H9 (cell line): ENCODE measurements at regions not wholly inside any gene's neighbourhood (a gene's known extent, or its start where the extent isn't known, plus 50 kb on each side); places are given as distances from the start of the nearest gene placed in this dataset.
A peak's percentile ranks its signal among the peaks of the same experiment; 100 is the strongest.

Source experiments
- DNase-seq: peaks from one replicate; pipeline ENCODE4 v3.0.0-alpha.2; 2017
- H2AFZ ChIP-seq: one replicate; pipeline ENCODE4 v1.6.1; 2013; ENCODE audit warnings: mild to moderate bottlenecking, low read length, control low read depth, moderate library complexity
- H2AK5ac ChIP-seq: 2 replicates; pipeline ENCODE4 v1.6.1; 2013; ENCODE audit warnings: low read length, control low read depth, mixed read lengths; ENCODE audit not compliant: insufficient read length
- H2BK120ac ChIP-seq: one replicate; pipeline ENCODE4 v1.6.1; 2013; ENCODE audit warnings: low read depth, mild to moderate bottlenecking, low read length, control low read depth, inconsistent platforms; ENCODE audit not compliant: poor library complexity, severe bottlenecking
- H2BK12ac ChIP-seq: 2 replicates; pipeline ENCODE4 v1.6.1; 2013; ENCODE audit warnings: low read length, control low read depth, mixed read lengths, low read depth; ENCODE audit not compliant: insufficient read length
- H2BK15ac ChIP-seq: 2 replicates; pipeline ENCODE4 v1.6.1; 2013; ENCODE audit warnings: low read depth, low read length, control low read depth
- H2BK20ac ChIP-seq: one replicate; pipeline ENCODE4 v1.6.1; 2013; ENCODE audit warnings: low read depth, mild to moderate bottlenecking, low read length, control low read depth, inconsistent platforms; ENCODE audit not compliant: poor library complexity, severe bottlenecking
- H2BK5ac ChIP-seq: 2 replicates; pipeline ENCODE4 v1.6.1; 2013; ENCODE audit warnings: low read length, control low read depth, mixed read lengths; ENCODE audit not compliant: insufficient read length
- H3K14ac ChIP-seq: 2 replicates; pipeline ENCODE4 v1.6.1; 2013; ENCODE audit warnings: low read length, control low read depth; ENCODE audit not compliant: insufficient read depth
- H3K18ac ChIP-seq: 2 replicates; pipeline ENCODE4 v1.6.1; 2013; ENCODE audit warnings: low read depth, mild to moderate bottlenecking, mixed read lengths, low read length, control low read depth; ENCODE audit not compliant: insufficient read length
- H3K23ac ChIP-seq: 2 replicates; pipeline ENCODE4 v1.6.1; 2013; ENCODE audit warnings: low read length, control low read depth, mixed read lengths, low read depth; ENCODE audit not compliant: insufficient read length
- H3K23me2 ChIP-seq: 2 replicates; pipeline ENCODE4 v1.6.1; 2013; ENCODE audit warnings: low read depth, mild to moderate bottlenecking, mixed read lengths, low read length, control low read depth; ENCODE audit not compliant: insufficient read length, poor library complexity, severe bottlenecking
- H3K27ac ChIP-seq: 2 replicates; pipeline ENCODE4 v1.5.1; 2013; ENCODE audit warnings: low read length, control low read depth, mixed read lengths, low read depth; ENCODE audit not compliant: insufficient read length
- H3K27me3 ChIP-seq: 2 replicates; pipeline ENCODE4 v1.6.1; 2013; ENCODE audit warnings: low read length, control low read depth, inconsistent platforms; ENCODE audit not compliant: insufficient read depth
- H3K4ac ChIP-seq: 2 replicates; pipeline ENCODE4 v1.6.1; 2013; ENCODE audit warnings: low read depth, mild to moderate bottlenecking, control low read depth, inconsistent platforms, low read length, moderate library complexity
- H3K4me1 ChIP-seq: 2 replicates; pipeline ENCODE4 v1.6.1; 2013; ENCODE audit warnings: low read length, control low read depth, inconsistent platforms; ENCODE audit not compliant: insufficient read depth
- H3K4me2 ChIP-seq: 2 replicates; pipeline ENCODE4 v1.6.1; 2013; ENCODE audit warnings: low read length, control low read depth, mixed read lengths; ENCODE audit not compliant: insufficient read length, insufficient read depth
- H3K56ac ChIP-seq: 2 replicates; pipeline ENCODE4 v1.6.1; 2013; ENCODE audit warnings: low read depth, mild to moderate bottlenecking, mixed read lengths, low read length, control low read depth; ENCODE audit not compliant: insufficient read length
- H3K79me1 ChIP-seq: 2 replicates; pipeline ENCODE4 v1.6.1; 2013; ENCODE audit warnings: low read depth, mild to moderate bottlenecking, moderate library complexity, low read length, control low read depth, inconsistent platforms; ENCODE audit not compliant: insufficient read depth, poor library complexity, severe bottlenecking
- H3K79me2 ChIP-seq: 2 replicates; pipeline ENCODE4 v1.6.1; 2013; ENCODE audit warnings: low read length, control low read depth, inconsistent platforms; ENCODE audit not compliant: insufficient read depth
- H3K9ac ChIP-seq: 2 replicates; pipeline ENCODE4 v1.6.1; 2013; ENCODE audit warnings: low read length, control low read depth, mixed read lengths; ENCODE audit not compliant: insufficient read length; ENCODE audit errors: extremely low read depth
- H3K9me3 ChIP-seq: one replicate; pipeline ENCODE4 v1.6.1; 2013; ENCODE audit warnings: low read depth, low read length, inconsistent platforms; ENCODE audit not compliant: control insufficient read depth
- H3T11ph ChIP-seq: one replicate; pipeline ENCODE4 v1.6.1; 2013; ENCODE audit warnings: mild to moderate bottlenecking, low read length, control low read depth, inconsistent platforms
- H4K20me1 ChIP-seq: one replicate; pipeline ENCODE4 v1.6.1; 2013; ENCODE audit not compliant: control insufficient read depth, insufficient read length, insufficient read depth
- H4K5ac ChIP-seq: 2 replicates; pipeline ENCODE4 v1.6.1; 2013; ENCODE audit warnings: low read depth, mild to moderate bottlenecking, mixed read lengths, low read length, control low read depth; ENCODE audit not compliant: insufficient read length
- H4K8ac ChIP-seq: replicated peaks from 2 replicates; pipeline ENCODE4 v1.6.1; 2013; ENCODE audit warnings: low read length, control low read depth, mixed read lengths, low read depth; ENCODE audit not compliant: insufficient read length
- H4K91ac ChIP-seq: 2 replicates; pipeline ENCODE4 v1.6.1; 2013; ENCODE audit warnings: low read depth, mild to moderate bottlenecking, moderate library complexity, mixed read lengths, low read length, control low read depth; ENCODE audit not compliant: insufficient read length
- H3K27ac Mint-ChIP-seq, 3 experiments: 2 replicates in 2 of 3; 3 replicates in 1 of 3; pipeline ENCODE4 v1.8.0; 2020 to 2021; ENCODE audit warnings: mixed read lengths in 3 of 3, mild to moderate bottlenecking in 1 of 3, moderate library complexity in 1 of 3
- H3K27me3 Mint-ChIP-seq: 2 replicates; pipeline ENCODE4 v1.8.0; 2021; ENCODE audit warnings: low read depth, mild to moderate bottlenecking, moderate library complexity, mixed read lengths
- H3K36me3 Mint-ChIP-seq, 3 experiments: 2 replicates in 2 of 3; 3 replicates in 1 of 3; pipeline ENCODE4 v1.8.0; 2020 to 2021; ENCODE audit warnings: low read depth in 3 of 3, mixed read lengths in 3 of 3; ENCODE audit not compliant: insufficient read depth in 1 of 3
- H3K4me1 Mint-ChIP-seq, 2 experiments: 2 replicates each; pipeline ENCODE4 v1.8.0; 2020; ENCODE audit warnings: mixed read lengths in 2 of 2
- H3K4me3 Mint-ChIP-seq, 2 experiments: 2 replicates in 1 of 2; 3 replicates in 1 of 2; pipeline ENCODE4 v1.8.0; 2020 to 2021; ENCODE audit warnings: mild to moderate bottlenecking in 2 of 2, mixed read lengths in 2 of 2, moderate library complexity in 1 of 2
- H3K9me3 Mint-ChIP-seq, 2 experiments: 2 replicates in 1 of 2; 3 replicates in 1 of 2; pipeline ENCODE4 v1.8.0; 2020; ENCODE audit warnings: mild to moderate bottlenecking in 2 of 2, mixed read lengths in 2 of 2, moderate library complexity in 1 of 2
- CTCF ChIP-seq: fragments of 200-600 bp; sonication (generic); conservative IDR thresholded peaks from 3 replicates; pipeline ENCODE4 v1.8.0; 2021; ENCODE audit warnings: antibody characterized with exemption, mild to moderate bottlenecking
- WGBS: extraction: QIAGEN DNeasy Blood & Tissue Kit; methylation state at CpG from one replicate; pipeline ENCODE4 v1.1.7; 2013; ENCODE audit warnings: missing lambda C conversion rate, low lambda C conversion rate, mixed read lengths; ENCODE audit not compliant: insufficient read length; ENCODE audit errors: extremely low coverage; 5-methylcytosine and 5-hydroxymethylcytosine counted together

GRCh38 chr1:94593611-94594010 is 52.1 kb upstream of the F3 start:
- no peaks in the 10 kb centered on the region for H4K20me1 ChIP-seq
- H2AK5ac ChIP-seq: no peak overlapping the region
- no peak for DNase-seq
- H3K79me2 ChIP-seq: no peaks in the 10 kb centered on the region
- no peaks in the 10 kb centered on the region for H3K79me1 ChIP-seq
- no peak overlapping the region for H4K5ac ChIP-seq
- peaks cover 24 to 29% of the 10 kb centered on the region in 2 experiments for H3K4me1 Mint-ChIP-seq
- H3K27me3 Mint-ChIP-seq: peaks cover 2% of the 10 kb centered on the region; the same call in 1 of the 2 replicates
- H3K36me3 Mint-ChIP-seq: no peaks in the 10 kb centered on the region
- H3K18ac ChIP-seq: no peak overlapping the region
- no peaks in the 10 kb centered on the region for H3K9me3 ChIP-seq
- no peak overlapping the region for H4K8ac ChIP-seq
- no peak overlapping the region for H4K91ac ChIP-seq
- H3K4me3 Mint-ChIP-seq: no peak overlapping the region
- H3K56ac ChIP-seq: no peak overlapping the region
- no peak overlapping the region for H2AFZ ChIP-seq
- no CpG with 5 or more reads among the region's 8 CpGs for WGBS
- no peak overlapping the region for H3K4me2 ChIP-seq
- H2BK20ac ChIP-seq: no peak overlapping the region
- no peak overlapping the region for H3K14ac ChIP-seq
- H3K27ac Mint-ChIP-seq: peak overlapping the region in 1 of 3 experiments; percentile 42; a peak in 1 of 7 replicates
- H2BK12ac ChIP-seq: no peak overlapping the region
- no peak overlapping the region for H2BK15ac ChIP-seq
- H3K27ac ChIP-seq: no peak overlapping the region
- H3K27me3 ChIP-seq: no peaks in the 10 kb centered on the region
- H2BK5ac ChIP-seq: no peak overlapping the region
- no peak for TF ChIP-seq CTCF
- H2BK120ac ChIP-seq: no peak overlapping the region
- H3K9ac ChIP-seq: no peak overlapping the region
- H3K23ac ChIP-seq: no peak overlapping the region
- H3K4ac ChIP-seq: no peak overlapping the region
- H3T11ph ChIP-seq: no peak overlapping the region
- H3K4me1 ChIP-seq: no peaks in the 10 kb centered on the region
- H3K9me3 Mint-ChIP-seq: no peaks in the 10 kb centered on the region
- no peaks in the 10 kb centered on the region for H3K23me2 ChIP-seq
